ENCODE measurements at regions not wholly inside any gene's neighbourhood (a gene's known extent, or its start where the extent isn't known, plus 50 kb on each side); places are given as distances from the start of the nearest gene placed in this dataset.

DNA sequence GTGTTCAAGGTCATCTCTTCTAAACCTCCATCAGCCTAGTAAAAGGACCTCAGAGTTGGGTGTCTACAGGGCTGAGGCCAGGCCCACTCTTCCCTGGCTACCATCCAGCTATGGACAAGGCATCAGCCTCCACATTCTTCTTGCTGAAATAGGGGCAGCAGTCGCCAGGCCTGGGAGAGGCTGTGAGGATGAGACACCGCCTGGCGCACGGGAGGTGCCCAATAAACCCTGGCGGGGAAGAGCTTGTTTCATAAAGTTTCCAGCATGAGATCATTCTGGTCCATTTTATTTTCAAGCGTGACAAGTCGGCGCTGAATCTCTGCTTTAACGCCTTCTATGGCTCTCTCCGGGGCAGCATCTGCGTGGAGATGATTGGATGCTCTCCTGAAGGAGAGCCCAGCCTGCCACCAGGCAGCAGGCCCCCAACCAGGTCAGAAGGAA, 153.4 kb downstream of the OLFM1 start:
- Histone ChIP-seq H3K79me2 (ENCODE audit: insufficient read depth, low read length) (no peaks in the 10 kb centered on the region), H3K27ac (ENCODE audit: low read depth, low read length) (no peak overlapping the region), H3K4me3 (ENCODE audit: insufficient read depth, low read length) (no peak overlapping the region), H3K27me3 (ENCODE audit: insufficient read depth, low read length) (no peaks in the 10 kb centered on the region), H3K36me3 (ENCODE audit: insufficient read depth, low read length) (no peaks in the 10 kb centered on the region), H4K20me1 (ENCODE audit: insufficient read depth, low read length) (no peaks in the 10 kb centered on the region), H2AFZ (ENCODE audit: low read length) (no peak overlapping the region), H3K4me2 (ENCODE audit: insufficient read depth, low read length) (no peak overlapping the region), H3K4me1 (ENCODE audit: insufficient read depth, low read length) (no peaks in the 10 kb centered on the region), H3K9me3 (ENCODE audit: low read depth, low read length) (no peaks in the 10 kb centered on the region)
- DNase-seq (ENCODE audit: insufficient read length, low spot score, missing footprints), result peak; percentile 78
- TF ChIP-seq, protein P1, sequence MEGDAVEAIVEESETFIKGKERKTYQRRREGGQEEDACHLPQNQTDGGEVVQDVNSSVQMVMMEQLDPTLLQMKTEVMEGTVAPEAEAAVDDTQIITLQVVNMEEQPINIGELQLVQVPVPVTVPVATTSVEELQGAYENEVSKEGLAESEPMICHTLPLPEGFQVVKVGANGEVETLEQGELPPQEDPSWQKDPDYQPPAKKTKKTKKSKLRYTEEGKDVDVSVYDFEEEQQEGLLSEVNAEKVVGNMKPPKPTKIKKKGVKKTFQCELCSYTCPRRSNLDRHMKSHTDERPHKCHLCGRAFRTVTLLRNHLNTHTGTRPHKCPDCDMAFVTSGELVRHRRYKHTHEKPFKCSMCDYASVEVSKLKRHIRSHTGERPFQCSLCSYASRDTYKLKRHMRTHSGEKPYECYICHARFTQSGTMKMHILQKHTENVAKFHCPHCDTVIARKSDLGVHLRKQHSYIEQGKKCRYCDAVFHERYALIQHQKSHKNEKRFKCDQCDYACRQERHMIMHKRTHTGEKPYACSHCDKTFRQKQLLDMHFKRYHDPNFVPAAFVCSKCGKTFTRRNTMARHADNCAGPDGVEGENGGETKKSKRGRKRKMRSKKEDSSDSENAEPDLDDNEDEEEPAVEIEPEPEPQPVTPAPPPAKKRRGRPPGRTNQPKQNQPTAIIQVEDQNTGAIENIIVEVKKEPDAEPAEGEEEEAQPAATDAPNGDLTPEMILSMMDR (IDR thresholded peaks at IDR 0.05; ENCODE audit: extremely low read depth, low read depth, low read length), result no peak

DNA sequence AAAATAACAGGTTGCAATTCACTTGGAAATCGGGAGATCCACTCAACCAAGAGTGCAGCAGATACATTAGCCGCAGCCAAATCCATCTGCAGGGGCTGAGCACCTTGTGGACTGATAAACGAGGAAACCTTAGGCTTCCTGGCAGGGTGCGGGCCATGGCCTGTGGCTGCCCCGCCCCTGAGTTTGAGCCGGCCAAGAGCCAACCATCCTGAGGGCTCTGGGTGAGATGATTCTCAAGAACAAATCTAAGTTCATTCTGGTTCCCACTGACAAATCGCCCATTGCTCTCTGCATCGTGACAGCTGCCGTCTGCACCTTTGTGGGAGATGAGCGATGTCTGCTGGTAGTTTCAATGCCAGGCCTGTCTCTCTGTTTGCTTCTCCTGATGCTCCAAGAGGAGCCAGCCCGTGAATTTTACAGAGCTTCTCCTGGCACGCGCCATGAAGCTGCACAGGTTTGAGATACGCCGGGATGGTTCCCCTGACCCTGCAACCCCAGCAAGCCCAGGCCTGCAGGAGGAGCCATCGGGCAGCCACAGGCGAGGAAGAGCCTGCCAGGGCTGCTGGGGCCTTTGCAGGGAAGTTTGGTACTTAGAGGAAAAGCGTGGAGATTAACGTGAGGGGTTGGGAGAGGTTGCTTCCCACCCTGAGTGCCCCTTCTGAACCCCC, 154.0 kb downstream of the OLFM1 start:
- Histone ChIP-seq H3K79me2 (ENCODE audit: insufficient read depth, low read length) (no peaks in the 10 kb centered on the region), H3K36me3 (ENCODE audit: insufficient read depth, low read length) (no peaks in the 10 kb centered on the region), H3K27me3 (ENCODE audit: insufficient read depth, low read length) (no peaks in the 10 kb centered on the region), H3K9me3 (ENCODE audit: low read depth, low read length) (no peaks in the 10 kb centered on the region), H3K4me3 (ENCODE audit: insufficient read depth, low read length) (no peak overlapping the region), H4K20me1 (ENCODE audit: insufficient read depth, low read length) (no peaks in the 10 kb centered on the region), H3K4me2 (ENCODE audit: insufficient read depth, low read length) (no peak overlapping the region), H2AFZ (ENCODE audit: low read length) (no peak overlapping the region), H3K27ac (ENCODE audit: low read depth, low read length) (no peak overlapping the region), H3K4me1 (ENCODE audit: insufficient read depth, low read length) (no peaks in the 10 kb centered on the region)
- TF ChIP-seq, protein P1 (IDR thresholded peaks at IDR 0.05; ENCODE audit: extremely low read depth, low read depth, low read length), result no peak
- DNase-seq (ENCODE audit: insufficient read length, low spot score, missing footprints), result peak; percentile 68

DNA sequence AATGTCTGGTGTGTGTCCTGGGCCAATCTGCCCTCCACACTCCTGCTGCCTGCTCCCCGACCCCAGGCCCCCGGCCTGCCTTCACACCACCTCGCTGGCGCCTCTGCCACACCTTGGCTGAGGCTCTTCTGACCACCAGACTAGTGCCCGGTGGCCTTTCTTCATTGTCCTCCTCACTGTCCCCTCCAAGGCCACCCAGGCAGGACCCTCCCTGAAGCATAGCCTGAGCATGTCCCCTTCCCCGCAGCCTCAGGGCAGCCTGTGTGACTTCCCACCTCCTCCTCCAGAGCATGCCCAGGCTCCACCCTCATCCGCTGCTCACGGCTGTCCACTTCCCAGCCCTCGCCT, 154.6 kb downstream of the OLFM1 start:
- Histone ChIP-seq H3K27me3 (ENCODE audit: insufficient read depth, low read length) (no peaks in the 10 kb centered on the region), H3K79me2 (ENCODE audit: insufficient read depth, low read length) (no peaks in the 10 kb centered on the region), H2AFZ (ENCODE audit: low read length) (no peak overlapping the region), H3K4me1 (ENCODE audit: insufficient read depth, low read length) (no peaks in the 10 kb centered on the region), H3K4me3 (ENCODE audit: insufficient read depth, low read length) (no peak overlapping the region), H4K20me1 (ENCODE audit: insufficient read depth, low read length) (no peaks in the 10 kb centered on the region), H3K9me3 (ENCODE audit: low read depth, low read length) (no peaks in the 10 kb centered on the region), H3K27ac (ENCODE audit: low read depth, low read length) (no peak overlapping the region), H3K36me3 (ENCODE audit: insufficient read depth, low read length) (no peaks in the 10 kb centered on the region), H3K4me2 (ENCODE audit: insufficient read depth, low read length) (no peak overlapping the region)
- DNase-seq (ENCODE audit: insufficient read length, low spot score, missing footprints), result peak; percentile 57
- TF ChIP-seq, protein P1 (IDR thresholded peaks at IDR 0.05; ENCODE audit: extremely low read depth, low read depth, low read length), result no peak

DNA sequence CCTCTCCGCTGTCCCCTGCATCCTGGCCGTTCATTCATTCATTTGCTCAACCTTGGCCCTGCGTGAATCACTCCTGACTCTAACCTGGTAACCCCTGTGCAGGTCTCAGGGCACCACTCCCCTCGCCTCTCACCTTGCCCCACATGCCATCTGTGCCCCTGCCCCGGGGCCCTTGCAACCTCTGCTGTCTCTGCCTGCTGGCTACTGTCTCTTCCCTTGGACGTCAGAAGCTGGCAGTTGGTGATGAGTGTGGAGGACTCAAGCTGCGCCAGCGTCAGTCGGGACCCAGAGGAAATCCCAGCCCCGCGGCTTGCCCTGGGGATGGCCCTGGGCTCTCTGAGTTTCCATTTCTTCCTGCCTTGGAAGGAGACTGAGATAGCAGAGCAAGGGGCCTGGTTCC, 154.9 kb downstream of the OLFM1 start:
- Histone ChIP-seq H3K36me3 (ENCODE audit: insufficient read depth, low read length) (no peaks in the 10 kb centered on the region), H3K27me3 (ENCODE audit: insufficient read depth, low read length) (no peaks in the 10 kb centered on the region), H3K4me2 (ENCODE audit: insufficient read depth, low read length) (no peak overlapping the region), H3K4me3 (ENCODE audit: insufficient read depth, low read length) (no peak overlapping the region), H3K9me3 (ENCODE audit: low read depth, low read length) (no peaks in the 10 kb centered on the region), H3K79me2 (ENCODE audit: insufficient read depth, low read length) (no peaks in the 10 kb centered on the region), H2AFZ (ENCODE audit: low read length) (no peak overlapping the region), H3K27ac (ENCODE audit: low read depth, low read length) (no peak overlapping the region), H4K20me1 (ENCODE audit: insufficient read depth, low read length) (no peaks in the 10 kb centered on the region), H3K4me1 (ENCODE audit: insufficient read depth, low read length) (no peaks in the 10 kb centered on the region)
- TF ChIP-seq, protein P1 (IDR thresholded peaks at IDR 0.05; ENCODE audit: extremely low read depth, low read depth, low read length), result no peak
- DNase-seq (ENCODE audit: insufficient read length, low spot score, missing footprints), result peak; percentile 39
